Parathyroid adenoma (tissue), 2 donors: ENCODE measurements at regions not wholly inside any gene's neighbourhood (a gene's known extent, or its start where the extent isn't known, plus 50 kb on each side); places are given as distances from the start of the nearest gene placed in this dataset.

Experiments
- H2AFZ ChIP-seq: fragments of 300-600 bp; sonication (generic); one replicate; pipeline ENCODE4 v1.7.0; 2017; ENCODE audit warnings: antibody characterized with exemption, mild to moderate bottlenecking
- H3K27ac ChIP-seq: fragments of 300-600 bp; sonication (generic); one replicate; pipeline ENCODE4 v1.7.0; 2017
- H3K27me3 ChIP-seq: fragments of 300-600 bp; sonication (generic); one replicate; pipeline ENCODE4 v1.7.0; 2017; ENCODE audit warnings: low read length; ENCODE audit not compliant: control insufficient read depth, insufficient read depth
- H3K36me3 ChIP-seq: fragments of 300-600 bp; sonication (generic); one replicate; pipeline ENCODE4 v1.7.0; 2017; ENCODE audit warnings: low read length; ENCODE audit not compliant: control insufficient read depth, insufficient read depth
- H3K4me1 ChIP-seq: fragments of 300-600 bp; sonication (generic); one replicate; pipeline ENCODE4 v1.7.0; 2017; ENCODE audit warnings: control low read depth
- H3K4me2 ChIP-seq: fragments of 300-600 bp; sonication (generic); one replicate; pipeline ENCODE4 v1.7.0; 2017; ENCODE audit warnings: low read length
- H3K4me3 ChIP-seq: fragments of 300-600 bp; sonication (generic); one replicate; pipeline ENCODE4 v1.7.0; 2017; ENCODE audit warnings: low read depth, low read length
- H3K79me2 ChIP-seq: fragments of 300-600 bp; sonication (generic); one replicate; pipeline ENCODE4 v1.7.0; 2017; ENCODE audit warnings: control low read depth
- H3K9ac ChIP-seq: fragments of 300-600 bp; sonication (generic); one replicate; pipeline ENCODE4 v1.7.0; 2017; ENCODE audit warnings: mild to moderate bottlenecking
- H3K9me3 ChIP-seq: fragments of 300-600 bp; sonication (generic); one replicate; pipeline ENCODE4 v1.7.0; 2017; ENCODE audit warnings: low read length; ENCODE audit not compliant: control insufficient read depth
- TF ChIP-seq, protein P1 (sequence below): fragments of 300-600 bp; sonication (generic); IDR thresholded peaks from one replicate; pipeline ENCODE4 v1.7.0; 2017; ENCODE audit warnings: antibody characterized with exemption, mild to moderate bottlenecking
- donor health status: primary hyperparathyroidism.

DNA sequence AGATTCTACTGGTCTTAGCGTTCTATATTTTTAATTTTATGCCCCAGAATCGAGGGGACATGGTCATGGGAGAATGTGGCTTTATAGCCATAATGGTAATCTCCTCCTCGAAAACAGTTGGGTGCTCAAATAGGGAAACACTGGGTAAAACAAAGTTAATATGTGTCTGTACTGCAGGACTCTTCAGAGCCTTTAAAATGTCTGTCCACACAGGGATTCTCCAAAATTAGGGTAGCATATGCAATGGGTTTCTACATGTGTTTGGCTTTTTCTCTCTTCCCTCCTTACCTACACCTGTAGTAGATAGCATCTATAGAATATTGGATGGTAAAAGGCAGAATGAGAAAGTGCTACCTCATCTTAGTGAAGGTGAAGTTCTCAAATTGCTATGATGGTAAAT, 130.0 kb upstream of the NR3C1 start:
- Histone ChIP-seq H3K4me1 (no peaks in the 10 kb centered on the region), H3K9me3 (no peaks in the 10 kb centered on the region), H3K27ac (no peak overlapping the region), H3K79me2 (no peaks in the 10 kb centered on the region), H3K4me3 (no peak overlapping the region), H3K27me3 (no peaks in the 10 kb centered on the region), H2AFZ (no peak overlapping the region), H3K36me3 (no peaks in the 10 kb centered on the region), H3K4me2 (no peak overlapping the region), H3K9ac (no peak overlapping the region)
- TF ChIP-seq, protein P1, sequence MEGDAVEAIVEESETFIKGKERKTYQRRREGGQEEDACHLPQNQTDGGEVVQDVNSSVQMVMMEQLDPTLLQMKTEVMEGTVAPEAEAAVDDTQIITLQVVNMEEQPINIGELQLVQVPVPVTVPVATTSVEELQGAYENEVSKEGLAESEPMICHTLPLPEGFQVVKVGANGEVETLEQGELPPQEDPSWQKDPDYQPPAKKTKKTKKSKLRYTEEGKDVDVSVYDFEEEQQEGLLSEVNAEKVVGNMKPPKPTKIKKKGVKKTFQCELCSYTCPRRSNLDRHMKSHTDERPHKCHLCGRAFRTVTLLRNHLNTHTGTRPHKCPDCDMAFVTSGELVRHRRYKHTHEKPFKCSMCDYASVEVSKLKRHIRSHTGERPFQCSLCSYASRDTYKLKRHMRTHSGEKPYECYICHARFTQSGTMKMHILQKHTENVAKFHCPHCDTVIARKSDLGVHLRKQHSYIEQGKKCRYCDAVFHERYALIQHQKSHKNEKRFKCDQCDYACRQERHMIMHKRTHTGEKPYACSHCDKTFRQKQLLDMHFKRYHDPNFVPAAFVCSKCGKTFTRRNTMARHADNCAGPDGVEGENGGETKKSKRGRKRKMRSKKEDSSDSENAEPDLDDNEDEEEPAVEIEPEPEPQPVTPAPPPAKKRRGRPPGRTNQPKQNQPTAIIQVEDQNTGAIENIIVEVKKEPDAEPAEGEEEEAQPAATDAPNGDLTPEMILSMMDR, result no peak

DNA sequence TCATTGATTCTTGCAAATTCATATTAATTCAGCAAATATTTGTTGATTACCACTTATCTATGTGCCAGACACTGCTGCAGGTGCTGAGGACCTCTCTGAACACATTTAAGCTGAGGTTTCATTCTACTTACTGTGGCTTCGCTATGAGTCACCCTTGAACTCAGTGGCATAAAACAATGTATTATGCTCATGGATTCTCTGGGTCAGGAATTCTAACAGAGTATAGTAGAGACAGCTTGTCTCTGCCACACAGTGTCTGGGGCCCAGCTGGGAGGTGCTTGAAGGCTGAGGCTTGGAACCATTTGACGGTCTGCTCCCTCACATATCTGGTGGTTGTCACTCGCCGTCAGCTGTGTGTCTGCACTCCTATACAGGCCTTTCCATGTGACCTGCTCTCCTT, 124.3 kb upstream of the NR3C1 start:
- Histone ChIP-seq H3K79me2 (no peaks in the 10 kb centered on the region), H3K4me1 (no peaks in the 10 kb centered on the region), H3K36me3 (no peaks in the 10 kb centered on the region), H3K4me2 (no peak overlapping the region), H3K9me3 (no peaks in the 10 kb centered on the region), H2AFZ (no peak overlapping the region), H3K27ac (no peak overlapping the region), H3K27me3 (no peaks in the 10 kb centered on the region), H3K9ac (no peak overlapping the region), H3K4me3 (no peak overlapping the region)
- TF ChIP-seq, protein P1, result no peak

DNA sequence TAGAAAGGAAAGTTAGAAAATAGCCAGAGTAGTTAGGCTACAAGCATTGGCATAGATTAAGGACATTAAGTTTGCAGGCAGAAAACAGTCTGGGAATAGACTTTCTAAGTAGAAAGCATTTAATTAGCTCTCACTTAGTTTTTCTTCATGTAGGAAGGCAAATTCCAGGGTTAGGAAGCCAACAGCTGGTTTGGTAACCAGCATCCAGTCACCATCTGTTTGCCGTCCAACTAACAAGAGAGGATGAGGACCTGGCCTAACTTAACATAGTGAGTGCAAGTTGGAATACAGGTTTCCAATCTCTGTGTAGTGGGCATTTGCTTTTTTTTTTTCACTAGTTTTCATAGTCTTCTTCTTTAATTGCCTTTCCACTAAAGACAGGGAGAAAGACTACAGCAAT, 121.7 kb upstream of the NR3C1 start:
- Histone ChIP-seq H3K79me2 (no peaks in the 10 kb centered on the region), H3K4me2 (no peak overlapping the region), H3K4me3 (no peak overlapping the region), H3K27ac (no peak overlapping the region), H3K9me3 (no peaks in the 10 kb centered on the region), H3K36me3 (no peaks in the 10 kb centered on the region), H2AFZ (no peak overlapping the region), H3K4me1 (no peaks in the 10 kb centered on the region), H3K27me3 (no peaks in the 10 kb centered on the region), H3K9ac (no peak overlapping the region)
- TF ChIP-seq, protein P1, result no peak

DNA sequence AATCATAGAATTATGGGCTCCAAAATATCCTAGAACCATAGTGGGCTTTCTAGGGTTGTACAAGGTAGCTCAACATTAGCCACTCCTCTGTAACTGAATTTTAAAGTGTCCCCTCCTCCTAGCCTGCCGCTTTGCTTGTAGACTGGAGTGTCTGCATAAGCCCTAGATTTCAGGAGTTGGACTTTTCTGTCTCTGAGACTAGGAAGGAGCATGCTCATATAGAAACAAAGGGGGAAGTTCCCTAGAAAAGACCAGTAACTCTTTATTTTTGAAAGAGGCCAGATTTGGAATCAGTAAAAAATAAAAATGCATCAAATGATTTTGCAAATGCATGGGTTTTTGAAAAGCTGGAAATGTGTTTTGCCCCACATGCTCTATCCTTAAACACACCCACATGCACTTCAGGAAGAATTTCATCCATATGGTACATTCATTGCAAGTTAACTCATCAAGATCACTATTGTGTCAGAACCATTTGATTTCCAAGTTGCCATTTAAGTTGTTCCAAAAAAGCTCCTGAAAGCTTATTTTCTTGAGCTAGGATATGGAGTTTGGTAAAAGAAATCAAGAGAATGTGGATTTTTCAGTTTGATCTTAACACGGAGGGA, 121.0 kb upstream of the NR3C1 start:
- H2AFZ ChIP-seq, result no peak overlapping the region
- no peak overlapping the region for H3K4me3 ChIP-seq

More for the DNA sequence above, 121.0 kb upstream of the NR3C1 start:
- TF ChIP-seq, protein P1, result no peak
- no peaks in the 10 kb centered on the region for H3K9me3 ChIP-seq
- no peaks in the 10 kb centered on the region for H3K36me3 ChIP-seq
- H3K79me2 ChIP-seq, result no peaks in the 10 kb centered on the region
- H3K4me2 ChIP-seq, result no peak overlapping the region
- no peaks in the 10 kb centered on the region for H3K27me3 ChIP-seq
- no peak overlapping the region for H3K9ac ChIP-seq
- H3K4me1 ChIP-seq, result no peaks in the 10 kb centered on the region
- H3K27ac ChIP-seq, result no peak overlapping the region
